Endodermal cell (in vitro differentiated cells): ENCODE measurements at regions not wholly inside any gene's neighbourhood (a gene's known extent, or its start where the extent isn't known, plus 50 kb on each side); places are given as distances from the start of the nearest gene placed in this dataset.

ENCODE experiments used
- DNase-seq: peaks from one replicate; pipeline ENCODE4 v3.0.0-alpha.2; 2017
- H3K27ac ChIP-seq: 2 replicates; pipeline ENCODE4 v1.5.1; 2013; ENCODE audit warnings: mild to moderate bottlenecking, low read depth, low read length, moderate library complexity
- H3K27me3 ChIP-seq: 2 replicates; pipeline ENCODE4 v1.6.1; 2013; ENCODE audit warnings: mild to moderate bottlenecking, low read length, moderate library complexity; ENCODE audit not compliant: insufficient read depth, control insufficient read depth, poor library complexity, severe bottlenecking
- H3K36me3 ChIP-seq: 2 replicates; pipeline ENCODE4 v1.7.0; 2013; ENCODE audit warnings: mild to moderate bottlenecking, low read length, moderate library complexity; ENCODE audit not compliant: control insufficient read depth, insufficient read depth
- H3K4me1 ChIP-seq: one replicate; pipeline ENCODE4 v1.7.0; 2013; ENCODE audit warnings: low read length; ENCODE audit not compliant: control insufficient read depth, insufficient read depth
- H3K4me3 ChIP-seq: 2 replicates; pipeline ENCODE4 v1.5.1; 2013; ENCODE audit warnings: mild to moderate bottlenecking, low read length, moderate library complexity
- H3K9ac ChIP-seq: 2 replicates; pipeline ENCODE4 v1.6.1; 2013; ENCODE audit warnings: mild to moderate bottlenecking, low read length, moderate library complexity; ENCODE audit not compliant: poor library complexity, severe bottlenecking; ENCODE audit errors: extremely low read depth
- H3K9me3 ChIP-seq: 2 replicates; pipeline ENCODE4 v1.6.1; 2013; ENCODE audit warnings: mild to moderate bottlenecking, low read length, moderate library complexity; ENCODE audit not compliant: control insufficient read depth
- H3K27ac Mint-ChIP-seq: 2 replicates; pipeline ENCODE4 v1.8.0; 2020; ENCODE audit warnings: mixed read lengths
- H3K27me3 Mint-ChIP-seq: 2 replicates; pipeline ENCODE4 v1.8.0; 2021; ENCODE audit warnings: mild to moderate bottlenecking, mixed read lengths; ENCODE audit not compliant: insufficient read depth
- H3K36me3 Mint-ChIP-seq: 2 replicates; pipeline ENCODE4 v1.8.0; 2020; ENCODE audit warnings: low read depth, mixed read lengths
- H3K4me1 Mint-ChIP-seq: 2 replicates; pipeline ENCODE4 v1.8.0; 2020; ENCODE audit warnings: mixed read lengths
- H3K4me3 Mint-ChIP-seq: 2 replicates; pipeline ENCODE4 v1.8.0; 2020; ENCODE audit warnings: mild to moderate bottlenecking, moderate library complexity, mixed read lengths
- H3K9me3 Mint-ChIP-seq: 2 replicates; pipeline ENCODE4 v1.8.0; 2020; ENCODE audit warnings: mild to moderate bottlenecking, mixed read lengths
- CTCF ChIP-seq: fragments of 200-600 bp; sonication (generic); conservative IDR thresholded peaks from 2 replicates; pipeline ENCODE4 v1.5.0; 2021; ENCODE audit warnings: antibody characterized with exemption, mild to moderate bottlenecking
- WGBS, 2 experiments: methylation state at CpG; one replicate each; pipeline versions ENCODE4 v1.1.5 to v1.1.7; 2013; ENCODE audit warnings: missing lambda C conversion rate in 2 of 2, mixed read lengths in 1 of 2; ENCODE audit not compliant: insufficient coverage in 1 of 2, insufficient read length in 1 of 2; 5-methylcytosine and 5-hydroxymethylcytosine counted together

- Mint-ChIP-seq H3K27ac (no peak overlapping the region), H3K27me3 (no peaks in the 10 kb centered on the region), H3K4me1 (no peaks in the 10 kb centered on the region), H3K36me3 (no peaks in the 10 kb centered on the region), H3K4me3 (no peak overlapping the region), H3K9me3 (peaks cover 2% of the 10 kb centered on the region)
- no peaks in the 10 kb centered on the region for H3K4me1 ChIP-seq
- H3K9me3 ChIP-seq, result no peaks in the 10 kb centered on the region
- no peak overlapping the region for H3K27ac ChIP-seq
- 98 to 100% methylated on average over 3 to 4 of the region's 4 CpGs for WGBS, 2 experiments
- TF ChIP-seq CTCF, result no peak
- H3K36me3 ChIP-seq, result no peaks in the 10 kb centered on the region
- H3K27me3 ChIP-seq, result no peaks in the 10 kb centered on the region
- DNase-seq, result no peak
- no peak overlapping the region for H3K4me3 ChIP-seq
- H3K9ac ChIP-seq, result no peak overlapping the region
These were observed 893.9 kb upstream of the ACVR2A start for GRCh38 chr2:146950911-146951310.

- Histone ChIP-seq H3K27ac (no peak overlapping the region), H3K36me3 (no peaks in the 10 kb centered on the region), H3K4me3 (no peak overlapping the region), H3K27me3 (no peaks in the 10 kb centered on the region), H3K9me3 (no peaks in the 10 kb centered on the region), H3K4me1 (no peaks in the 10 kb centered on the region), H3K9ac (no peak overlapping the region)
- no peaks in the 10 kb centered on the region for H3K4me1 Mint-ChIP-seq
- H3K27ac Mint-ChIP-seq, result no peak overlapping the region
- H3K4me3 Mint-ChIP-seq, result no peak overlapping the region
- no peaks in the 10 kb centered on the region for H3K36me3 Mint-ChIP-seq
- H3K9me3 Mint-ChIP-seq, result peaks cover 2% of the 10 kb centered on the region
- WGBS, 2 experiments, result 92 to 93% methylated on average over 3 of the region's 3 CpGs
- no peaks in the 10 kb centered on the region for H3K27me3 Mint-ChIP-seq
- no peak for TF ChIP-seq CTCF
- DNase-seq, result no peak
These were observed 894.5 kb upstream of the ACVR2A start for GRCh38 chr2:146950361-146950760.

- Mint-ChIP-seq H3K4me3 (no peak overlapping the region), H3K4me1 (peaks cover 2% of the 10 kb centered on the region), H3K27ac (no peak overlapping the region), H3K9me3 (peaks cover 2% of the 10 kb centered on the region), H3K36me3 (no peaks in the 10 kb centered on the region), H3K27me3 (no peaks in the 10 kb centered on the region)
- Histone ChIP-seq H3K9ac (no peak overlapping the region), H3K27me3 (no peaks in the 10 kb centered on the region), H3K27ac (no peak overlapping the region), H3K4me1 (no peaks in the 10 kb centered on the region), H3K4me3 (no peak overlapping the region), H3K9me3 (no peaks in the 10 kb centered on the region), H3K36me3 (no peaks in the 10 kb centered on the region)
- DNase-seq, result no peak
- TF ChIP-seq CTCF, result no peak
- 95 to 100% methylated on average over 1 of the region's 2 CpGs for WGBS, 2 experiments
These were observed 895.4 kb upstream of the ACVR2A start for GRCh38 chr2:146949400-146949799.
